ENCODE measurements at regions not wholly inside any gene's neighbourhood (a gene's known extent, or its start where the extent isn't known, plus 50 kb on each side); places are given as distances from the start of the nearest gene placed in this dataset.

- CTCF ChIA-PET: interaction anchor here (0.6 to 0.7 kb wide), 3 partner anchors 32 to 352 kb away, joined by 5 to 7 read pairs (median 5); no protein-coding TSS in a partner anchor
- Histone ChIP-seq H3K9me3 (ENCODE audit: control insufficient read depth, insufficient read depth, low read depth, low read length) (no peaks in the 10 kb centered on the region), H3K4me3 (ENCODE audit: low read depth, low read length) (no peak overlapping the region), H3K4me1 (ENCODE audit: control insufficient read depth, insufficient read depth, low read length) (no peaks in the 10 kb centered on the region), H3K27ac (ENCODE audit: extremely low read depth, low read depth, low read length) (no peak overlapping the region), H3K36me3 (ENCODE audit: control insufficient read depth in 2 of 2, insufficient read depth in 1 of 2, low read length in 2 of 2) (no peaks in the 10 kb centered on the region)
- TF ChIP-seq ZSCAN16 (tag by site-specific recombination; IDR thresholded peaks at IDR 0.05) (no peak), BCL6B (tag by site-specific recombination; IDR thresholded peaks at IDR 0.05) (no peak), ZNF768 (tag by site-specific recombination; IDR thresholded peaks at IDR 0.05) (no peak), ZBTB6 (tag by site-specific recombination; IDR thresholded peaks at IDR 0.05) (no peak), ZSCAN4 (tag by site-specific recombination; IDR thresholded peaks at IDR 0.05) (no peak), PRDM1 (tag by site-specific recombination; IDR thresholded peaks at IDR 0.05) (no peak), ZNF830 (tag by site-specific recombination; IDR thresholded peaks at IDR 0.05; ENCODE audit: low read depth) (no peak)
- POLR2A ChIA-PET: no interaction called here
Measured at GRCh38 chr3:163914567-163914966, 1163.7 kb downstream of the SI start.

GRCh38 chr3:163891771-163892170, 1186.5 kb downstream of the SI start:
- ChIA-PET POLR2A (no interaction called here), CTCF (interaction anchor here (0.8 kb wide), 1 partner anchor 22 kb away, joined by 3 read pairs; no protein-coding TSS in a partner anchor)
- Histone ChIP-seq H3K27ac (ENCODE audit: extremely low read depth, low read depth, low read length) (no peak overlapping the region), H3K9me3 (ENCODE audit: control insufficient read depth, insufficient read depth, low read depth, low read length) (no peaks in the 10 kb centered on the region), H3K4me3 (ENCODE audit: low read depth, low read length) (no peak overlapping the region), H3K4me1 (ENCODE audit: control insufficient read depth, insufficient read depth, low read length) (no peaks in the 10 kb centered on the region), H3K36me3 (ENCODE audit: control insufficient read depth in 2 of 2, insufficient read depth in 1 of 2, low read length in 2 of 2) (no peaks in the 10 kb centered on the region)
- TF ChIP-seq ZNF654 (tag by site-specific recombination; IDR thresholded peaks at IDR 0.05; ENCODE audit: low read depth) (peak; percentile 22; the same call in 1 of the 2 replicates), ZNF148 (tag by site-specific recombination; IDR thresholded peaks at IDR 0.05; ENCODE audit: borderline replicate concordance) (no peak)

- Histone ChIP-seq H3K36me3 (ENCODE audit: control insufficient read depth in 2 of 2, insufficient read depth in 1 of 2, low read length in 2 of 2) (no peaks in the 10 kb centered on the region), H3K4me1 (ENCODE audit: control insufficient read depth, insufficient read depth, low read length) (no peaks in the 10 kb centered on the region), H3K27ac (ENCODE audit: extremely low read depth, low read depth, low read length) (no peak overlapping the region), H3K4me3 (ENCODE audit: low read depth, low read length) (no peak overlapping the region), H3K9me3 (ENCODE audit: control insufficient read depth, insufficient read depth, low read depth, low read length) (no peaks in the 10 kb centered on the region)
- no peak for TF ChIP-seq ZNF548 (tag by site-specific recombination; IDR thresholded peaks at IDR 0.05)
- TF ChIP-seq OSR2 (tag by site-specific recombination; IDR thresholded peaks at IDR 0.05): no peak
- TF ChIP-seq ZNF623 (tag by site-specific recombination; IDR thresholded peaks at IDR 0.05): no peak
- peak; percentile 26; the same call in 1 of the 2 replicates for TF ChIP-seq TCF7L2 (IDR thresholded peaks at IDR 0.05; ENCODE audit: borderline replicate concordance, low read depth, low read length)
- ChIA-PET CTCF (interaction anchor here (0.7 kb wide), 1 partner anchor 11 kb away, joined by 4 read pairs; no protein-coding TSS in a partner anchor), POLR2A (no interaction called here)
Measured at GRCh38 chr3:163890661-163891060, 1187.6 kb downstream of the SI start.

All from HEK293 (cell line).